ENCODE measurements at regions not wholly inside any gene's neighbourhood (a gene's known extent, or its start where the extent isn't known, plus 50 kb on each side); places are given as distances from the start of the nearest gene placed in this dataset.

DNA sequence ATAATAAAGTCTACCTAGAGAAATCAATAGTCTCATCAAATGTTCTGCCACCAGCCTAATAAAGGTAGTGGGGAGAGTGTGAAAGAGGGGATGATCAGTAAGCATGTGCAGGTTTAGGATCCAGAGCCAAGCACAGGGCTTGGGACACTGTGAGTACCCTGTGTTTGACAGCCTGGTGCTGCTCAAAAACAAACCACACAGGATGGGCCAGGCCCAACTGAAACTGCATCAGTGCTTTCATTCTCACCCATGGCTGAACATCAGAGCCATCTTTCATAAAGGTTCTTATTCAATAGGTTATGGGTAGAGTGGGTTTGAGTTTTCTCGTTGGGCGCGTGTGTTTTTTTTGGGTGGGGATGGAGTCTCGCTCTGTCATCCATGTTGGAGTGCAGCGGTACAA is 87.3 kb upstream of the NHSL1 start:
- Histone ChIP-seq H3K79me1 (ENCODE audit: insufficient read depth, low read depth, low read length, poor library complexity, severe bottlenecking) (no peaks in the 10 kb centered on the region), H3K4ac (ENCODE audit: low read depth, low read length) (no peak overlapping the region), H3K9ac (ENCODE audit: extremely low read depth, insufficient read length, low read length) (no peak overlapping the region), H3K79me2 (ENCODE audit: insufficient read depth, low read length) (no peaks in the 10 kb centered on the region), H3K27ac (ENCODE audit: insufficient read length, low read depth, low read length) (no peak overlapping the region), H3K23ac (ENCODE audit: insufficient read length, low read depth, low read length) (no peak overlapping the region), H2BK120ac (ENCODE audit: low read depth, low read length, poor library complexity, severe bottlenecking) (no peak overlapping the region), H3K14ac (ENCODE audit: insufficient read depth, low read length) (no peak overlapping the region), H3T11ph (ENCODE audit: low read length) (no peak overlapping the region), H3K23me2 (ENCODE audit: insufficient read length, low read depth, low read length, poor library complexity, severe bottlenecking) (no peaks in the 10 kb centered on the region), H4K5ac (ENCODE audit: insufficient read length, low read depth, low read length) (no peak overlapping the region), H3K18ac (ENCODE audit: insufficient read length, low read depth, low read length) (no peak overlapping the region), H4K8ac (replicated peaks; ENCODE audit: insufficient read length, low read depth, low read length) (no peak overlapping the region), H3K27me3 (ENCODE audit: insufficient read depth, low read length) (no peaks in the 10 kb centered on the region), H2AK5ac (ENCODE audit: insufficient read length, low read length) (no peak overlapping the region), H3K4me2 (ENCODE audit: insufficient read depth, insufficient read length, low read length) (no peak overlapping the region), H2BK15ac (ENCODE audit: low read depth, low read length) (no peak overlapping the region), H3K9me3 (ENCODE audit: control insufficient read depth, low read depth, low read length) (no peaks in the 10 kb centered on the region), H2BK5ac (ENCODE audit: insufficient read length, low read length) (no peak overlapping the region), H2BK20ac (ENCODE audit: low read depth, low read length, poor library complexity, severe bottlenecking) (no peak overlapping the region), H2BK12ac (ENCODE audit: insufficient read length, low read depth, low read length) (no peak overlapping the region), H4K91ac (ENCODE audit: insufficient read length, low read depth, low read length) (no peak overlapping the region), H3K4me1 (ENCODE audit: insufficient read depth, low read length) (no peaks in the 10 kb centered on the region; the same call in 1 of the 2 replicates), H2AFZ (ENCODE audit: low read length) (no peak overlapping the region), H3K56ac (ENCODE audit: insufficient read length, low read depth, low read length) (no peak overlapping the region), H4K20me1 (ENCODE audit: control insufficient read depth, insufficient read depth, insufficient read length) (no peaks in the 10 kb centered on the region)
- no peaks in the 10 kb centered on the region for H3K9me3 Mint-ChIP-seq
- DNase-seq = no peak
- no peak overlapping the region for H3K4me3 Mint-ChIP-seq
- no CpG with 5 or more reads among the region's 5 CpGs for WGBS (ENCODE audit: extremely low coverage, insufficient read length, low lambda C conversion rate)
- TF ChIP-seq, protein P1, sequence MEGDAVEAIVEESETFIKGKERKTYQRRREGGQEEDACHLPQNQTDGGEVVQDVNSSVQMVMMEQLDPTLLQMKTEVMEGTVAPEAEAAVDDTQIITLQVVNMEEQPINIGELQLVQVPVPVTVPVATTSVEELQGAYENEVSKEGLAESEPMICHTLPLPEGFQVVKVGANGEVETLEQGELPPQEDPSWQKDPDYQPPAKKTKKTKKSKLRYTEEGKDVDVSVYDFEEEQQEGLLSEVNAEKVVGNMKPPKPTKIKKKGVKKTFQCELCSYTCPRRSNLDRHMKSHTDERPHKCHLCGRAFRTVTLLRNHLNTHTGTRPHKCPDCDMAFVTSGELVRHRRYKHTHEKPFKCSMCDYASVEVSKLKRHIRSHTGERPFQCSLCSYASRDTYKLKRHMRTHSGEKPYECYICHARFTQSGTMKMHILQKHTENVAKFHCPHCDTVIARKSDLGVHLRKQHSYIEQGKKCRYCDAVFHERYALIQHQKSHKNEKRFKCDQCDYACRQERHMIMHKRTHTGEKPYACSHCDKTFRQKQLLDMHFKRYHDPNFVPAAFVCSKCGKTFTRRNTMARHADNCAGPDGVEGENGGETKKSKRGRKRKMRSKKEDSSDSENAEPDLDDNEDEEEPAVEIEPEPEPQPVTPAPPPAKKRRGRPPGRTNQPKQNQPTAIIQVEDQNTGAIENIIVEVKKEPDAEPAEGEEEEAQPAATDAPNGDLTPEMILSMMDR (conservative IDR thresholded peaks at IDR 0.05) = no peak
- H3K27me3 Mint-ChIP-seq (ENCODE audit: low read depth) = no peaks in the 10 kb centered on the region; the same call in 1 of the 2 replicates
- peaks cover 19% of the 10 kb centered on the region in 2 experiments for H3K4me1 Mint-ChIP-seq
- no peaks in the 10 kb centered on the region; a peak in 1 of 7 replicates for H3K36me3 Mint-ChIP-seq (ENCODE audit: insufficient read depth in 1 of 3, low read depth in 3 of 3)
- no peak overlapping the region for H3K27ac Mint-ChIP-seq
